Sigmoid colon (tissue), 6 donors: ENCODE measurements at regions not wholly inside any gene's neighbourhood (a gene's known extent, or its start where the extent isn't known, plus 50 kb on each side); places are given as distances from the start of the nearest gene placed in this dataset.

Experiments used
- DNase-seq: peaks from one replicate; pipeline ENCODE4 v3.0.0-alpha.2; 2019
- H3K27ac ChIP-seq, 4 donors: fragments of 200-600 bp; sonication (generic); one replicate each; pipeline ENCODE4 v1.5.1; 2016 to 2019; ENCODE audit warnings: mild to moderate bottlenecking in 1 of 4
- H3K27me3 ChIP-seq, 3 donors: fragments of 200-600 bp; sonication (generic); one replicate each; pipeline ENCODE4 v1.5.1; 2019; ENCODE audit warnings: mild to moderate bottlenecking in 1 of 3
- H3K36me3 ChIP-seq, 4 donors: fragments of 200-600 bp; sonication (generic); one replicate each; pipeline ENCODE4 v1.5.1; 2016 to 2019
- H3K4me1 ChIP-seq, 4 donors: fragments of 200-600 bp; sonication (generic); one replicate each; pipeline ENCODE4 v1.5.1; 2017 to 2019
- H3K4me3 ChIP-seq, 4 donors: fragments of 200-600 bp; sonication (generic); one replicate each; pipeline ENCODE4 v1.5.1; 2017 to 2019; ENCODE audit warnings: mild to moderate bottlenecking in 2 of 4, moderate library complexity in 1 of 4
- H3K9me3 ChIP-seq, 4 donors: fragments of 200-600 bp in 3 of 4; sonication (generic) in 3 of 4; one replicate each; pipeline versions ENCODE4 v1.5.1 to v1.6.1; 2013 to 2019
- CTCF ChIP-seq, 4 experiments: fragments of 450-650 bp in 3 of 4; fragments of 200-600 bp in 1 of 4; IDR thresholded peaks; one replicate each; pipeline ENCODE4 v1.5.1; 2016 to 2019; ENCODE audit warnings: antibody characterized with exemption in 4 of 4, mild to moderate bottlenecking in 3 of 4, moderate library complexity in 2 of 4
- EP300 ChIP-seq, 4 donors: sonication (generic); formaldehyde crosslinking; IDR thresholded peaks; one replicate each; pipeline ENCODE4 v1.6.1; 2017; ENCODE audit warnings: antibody characterized with exemption in 4 of 4
- POLR2A ChIP-seq, 2 donors: fragments of 450-650 bp; IDR thresholded peaks; one replicate each; pipeline ENCODE4 v1.6.1; 2016; ENCODE audit warnings: antibody characterized with exemption in 2 of 2, mild to moderate bottlenecking in 2 of 2, moderate library complexity in 2 of 2
- POLR2AphosphoS5 ChIP-seq, 4 donors: sonication (generic); formaldehyde crosslinking; IDR thresholded peaks; one replicate each; pipeline ENCODE4 v1.6.1; 2017; ENCODE audit warnings: antibody characterized with exemption in 4 of 4
- WGBS, 2 donors: extraction: QIAGEN DNeasy Blood & Tissue Kit; methylation state at CpG; one replicate each; pipeline ENCODE4 v1.1.7; 2013; 5-methylcytosine and 5-hydroxymethylcytosine counted together
- intact Hi-C: fragments of 100-400 bp; cut with DNase I; formaldehyde crosslinking; loops from one replicate; pipeline ENCODE4 v1.15.1; 2023
- donor health status: healthy with polysubstance abuse.
- donor health status: healthy.

GRCh38 chr13:111944171-111944583 lies 122.8 kb upstream of the SOX1 start:
- Histone ChIP-seq H3K4me1 (no peaks in the 10 kb centered on the region), H3K9me3 (no peaks in the 10 kb centered on the region), H3K36me3 (no peaks in the 10 kb centered on the region), H3K4me3 (no peak overlapping the region), H3K27ac (no peak overlapping the region), H3K27me3 (peaks cover 0 to 25% (median 0%) of the 10 kb centered on the region in 3 donors)
- no peak for DNase-seq
- TF ChIP-seq EP300 (IDR thresholded peaks at IDR 0.05) (no peak), POLR2AphosphoS5 (IDR thresholded peaks at IDR 0.05) (no peak), CTCF (IDR thresholded peaks at IDR 0.05) (no peak), POLR2A (IDR thresholded peaks at IDR 0.05) (no peak)
- 77 to 79% methylated on average over 16 of the region's 16 CpGs for WGBS, 2 donors
- intact Hi-C loops, result no loop called here

- DNase-seq, result no peak
- H3K4me3 ChIP-seq, result no peak overlapping the region
- intact Hi-C loops, result no loop called here
- no peak overlapping the region for H3K27ac ChIP-seq
- 79 to 89% methylated on average over 16 of the region's 16 CpGs for WGBS, 2 donors
- H3K9me3 ChIP-seq, result peaks cover 0 to 3% (median 2%) of the 10 kb centered on the region in 4 donors
- H3K27me3 ChIP-seq, result peaks cover 0 to 19% (median 0%) of the 10 kb centered on the region in 3 donors
- no peak for TF ChIP-seq EP300 (IDR thresholded peaks at IDR 0.05)
- TF ChIP-seq CTCF (IDR thresholded peaks at IDR 0.05), result no peak
- TF ChIP-seq POLR2A (IDR thresholded peaks at IDR 0.05), result no peak
- TF ChIP-seq POLR2AphosphoS5 (IDR thresholded peaks at IDR 0.05), result no peak
- H3K4me1 ChIP-seq, result no peaks in the 10 kb centered on the region
- no peaks in the 10 kb centered on the region for H3K36me3 ChIP-seq
These were observed 121.9 kb upstream of the SOX1 start for GRCh38 chr13:111945086-111945485.

- Histone ChIP-seq H3K4me3 (no peak overlapping the region), H3K27ac (no peak overlapping the region), H3K4me1 (no peaks in the 10 kb centered on the region), H3K36me3 (no peaks in the 10 kb centered on the region), H3K9me3 (peaks cover 1 to 9% (median 3%) of the 10 kb centered on the region in 4 donors), H3K27me3 (peaks cover 0 to 19% (median 0%) of the 10 kb centered on the region in 3 donors)
- TF ChIP-seq CTCF (IDR thresholded peaks at IDR 0.05) (no peak), POLR2A (IDR thresholded peaks at IDR 0.05) (no peak), EP300 (IDR thresholded peaks at IDR 0.05) (no peak), POLR2AphosphoS5 (IDR thresholded peaks at IDR 0.05) (no peak)
- WGBS, 2 donors, result 74 to 83% methylated on average over 10 of the region's 10 CpGs
- intact Hi-C loops, result no loop called here
- DNase-seq, result no peak
These were observed 120.7 kb upstream of the SOX1 start for GRCh38 chr13:111946214-111946613.

GRCh38 chr13:111947026-111947810 lies 119.7 kb upstream of the SOX1 start:
- no peak for TF ChIP-seq CTCF (IDR thresholded peaks at IDR 0.05)
- no peak for TF ChIP-seq EP300 (IDR thresholded peaks at IDR 0.05)
- TF ChIP-seq POLR2AphosphoS5 (IDR thresholded peaks at IDR 0.05), result no peak
- TF ChIP-seq POLR2A (IDR thresholded peaks at IDR 0.05), result no peak
- H3K27ac ChIP-seq, result no peak overlapping the region
- H3K36me3 ChIP-seq, result no peaks in the 10 kb centered on the region
- peaks cover 0 to 17% (median 0%) of the 10 kb centered on the region in 3 donors for H3K27me3 ChIP-seq
- intact Hi-C loops, result no loop called here
- no peaks in the 10 kb centered on the region for H3K4me1 ChIP-seq
- WGBS, 2 donors, result 75 to 91% methylated on average over 16 of the region's 16 CpGs
- peaks cover 2 to 9% (median 3%) of the 10 kb centered on the region in 4 donors for H3K9me3 ChIP-seq
- DNase-seq, result no peak
- no peak overlapping the region for H3K4me3 ChIP-seq
